HCT116 (cell line): ENCODE measurements at regions not wholly inside any gene's neighbourhood (a gene's known extent, or its start where the extent isn't known, plus 50 kb on each side); places are given as distances from the start of the nearest gene placed in this dataset.

Source experiments
- ATF3 ChIP-seq: IDR thresholded peaks from 2 replicates; pipeline ENCODE4 v1.6.1; 2012
- CEBPB ChIP-seq: IDR thresholded peaks from 2 replicates; pipeline ENCODE4 v1.6.1; 2012; ENCODE audit warnings: low read depth
- EZH2 ChIP-seq: fragments of 200-600 bp; sonication (generic); IDR thresholded peaks from 2 replicates; pipeline ENCODE4 v1.6.1; 2017; ENCODE audit warnings: antibody characterized with exemption, mixed run types
- POLR2A ChIP-seq: IDR thresholded peaks from 2 replicates; pipeline ENCODE4 v1.7.0; 2011; ENCODE audit warnings: borderline replicate concordance; ENCODE audit not compliant: insufficient read depth, insufficient read length; ENCODE audit errors: extremely low read depth
- POLR2AphosphoS5 ChIP-seq: IDR thresholded peaks from 2 replicates; pipeline ENCODE4 v1.6.1; 2011; ENCODE audit warnings: mild to moderate bottlenecking, low read depth, low read length, moderate library complexity
- RAD21 ChIP-seq: IDR thresholded peaks from 2 replicates; pipeline ENCODE4 v1.6.1; 2012; ENCODE audit warnings: low read depth, mild to moderate bottlenecking
- REST ChIP-seq: IDR thresholded peaks from 2 replicates; pipeline ENCODE4 v1.6.1; 2012; ENCODE audit warnings: low read depth
- SP1 ChIP-seq: IDR thresholded peaks from 2 replicates; pipeline ENCODE4 v1.6.1; 2012; ENCODE audit warnings: low read depth
- ZNF274 ChIP-seq: fragments of 200-500 bp; sonication (Bioruptor generic); IDR thresholded peaks from 2 replicates; pipeline ENCODE4 v1.6.1; 2014; ENCODE audit warnings: mild to moderate bottlenecking, low read depth, low read length, inconsistent platforms
- TF ChIP-seq, protein P1 (sequence below), 3 experiments: fragments of 200-600 bp in 1 of 3; sonication (generic) in 1 of 3; IDR thresholded peaks in 2 of 3; conservative IDR thresholded peaks in 1 of 3; 2 replicates each; pipeline ENCODE4 v1.5.1; 2012 to 2017; ENCODE audit warnings: low read depth in 2 of 3, low read length in 2 of 3, antibody characterized with exemption in 1 of 3, borderline replicate concordance in 1 of 3, control low read depth in 1 of 3, mild to moderate bottlenecking in 1 of 3, mixed read lengths in 1 of 3, mixed run types in 1 of 3, moderate library complexity in 1 of 3; ENCODE audit not compliant: insufficient read depth in 1 of 3

- no peak for TF ChIP-seq POLR2AphosphoS5
- TF ChIP-seq CEBPB, result no peak
- no peak for TF ChIP-seq REST
- TF ChIP-seq, protein P1, sequence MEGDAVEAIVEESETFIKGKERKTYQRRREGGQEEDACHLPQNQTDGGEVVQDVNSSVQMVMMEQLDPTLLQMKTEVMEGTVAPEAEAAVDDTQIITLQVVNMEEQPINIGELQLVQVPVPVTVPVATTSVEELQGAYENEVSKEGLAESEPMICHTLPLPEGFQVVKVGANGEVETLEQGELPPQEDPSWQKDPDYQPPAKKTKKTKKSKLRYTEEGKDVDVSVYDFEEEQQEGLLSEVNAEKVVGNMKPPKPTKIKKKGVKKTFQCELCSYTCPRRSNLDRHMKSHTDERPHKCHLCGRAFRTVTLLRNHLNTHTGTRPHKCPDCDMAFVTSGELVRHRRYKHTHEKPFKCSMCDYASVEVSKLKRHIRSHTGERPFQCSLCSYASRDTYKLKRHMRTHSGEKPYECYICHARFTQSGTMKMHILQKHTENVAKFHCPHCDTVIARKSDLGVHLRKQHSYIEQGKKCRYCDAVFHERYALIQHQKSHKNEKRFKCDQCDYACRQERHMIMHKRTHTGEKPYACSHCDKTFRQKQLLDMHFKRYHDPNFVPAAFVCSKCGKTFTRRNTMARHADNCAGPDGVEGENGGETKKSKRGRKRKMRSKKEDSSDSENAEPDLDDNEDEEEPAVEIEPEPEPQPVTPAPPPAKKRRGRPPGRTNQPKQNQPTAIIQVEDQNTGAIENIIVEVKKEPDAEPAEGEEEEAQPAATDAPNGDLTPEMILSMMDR (IDR thresholded peaks at IDR 0.05 in 2 of 3, conservative IDR thresholded peaks at IDR 0.05 in 1 of 3; ENCODE audit: borderline replicate concordance in 1 of 3, insufficient read depth in 1 of 3, low read depth in 2 of 3, low read length in 2 of 3), result no peak
- no peak for TF ChIP-seq EZH2
- no peak for TF ChIP-seq ATF3
- TF ChIP-seq SP1, result no peak
- TF ChIP-seq RAD21, result no peak
- no peak for TF ChIP-seq ZNF274
- no peak for TF ChIP-seq POLR2A
Observed at GRCh38 chr2:78020491-78020890, 498.3 kb upstream of the LRRTM4 start.
